Naive thymus-derived CD4-positive, alpha-beta T cell (primary cell): ENCODE measurements at regions not wholly inside any gene's neighbourhood (a gene's known extent, or its start where the extent isn't known, plus 50 kb on each side); places are given as distances from the start of the nearest gene placed in this dataset.
"Not testable (repeated sequence)": the region's sequence is repeated elsewhere in the genome, so short reads cannot be mapped to it uniquely, and the experiment has no call there.

ENCODE experiments used
- ATAC-seq: fragments of 150-1000 bp; cut with Tn5 transposase; 2 replicates; pipeline ENCODE4 v1.10.0; 2021; ENCODE audit warnings: mild to moderate bottlenecking, moderate library complexity
- CTCF ChIA-PET: fragments of 350-600 bp; sonication (Branson Sonifier 250); formaldehyde crosslinking; loops from one replicate; lab custom pipeline; 2021; ENCODE audit warnings: antibody characterized with exemption; lab: Charles Lee
- POLR2A ChIA-PET: fragments of 350-600 bp; sonication (Branson Sonifier 250); formaldehyde crosslinking; loops from one replicate; lab custom pipeline; 2021; ENCODE audit warnings: antibody characterized with exemption, inconsistent platforms; lab: Charles Lee
- DNase-seq, 9 donors: peaks; one replicate each; pipeline versions ENCODE4 v3.0.0 to v3.0.0-alpha.2; 2020 to 2022; ENCODE audit warnings: mixed read lengths in 1 of 9
- H3K27ac ChIP-seq: one replicate; pipeline ENCODE4 v1.7.0; 2013; ENCODE audit warnings: mild to moderate bottlenecking, low read depth, low read length, moderate library complexity
- H3K27me3 ChIP-seq, 2 donors: one replicate each; pipeline ENCODE4 v1.7.0; 2013; ENCODE audit warnings: low read length in 2 of 2, mild to moderate bottlenecking in 2 of 2, moderate library complexity in 2 of 2; ENCODE audit not compliant: control insufficient read depth in 2 of 2, insufficient read depth in 2 of 2
- H3K36me3 ChIP-seq, 3 experiments: 1 replicate in 2 of 3; 2 replicates in 1 of 3; pipeline ENCODE4 v1.7.0; 2013; ENCODE audit warnings: low read length in 3 of 3, mild to moderate bottlenecking in 3 of 3, moderate library complexity in 1 of 3; ENCODE audit not compliant: insufficient read depth in 3 of 3, control insufficient read depth in 2 of 3
- H3K4me1 ChIP-seq, 2 donors: one replicate each; pipeline ENCODE4 v1.7.0; 2013; ENCODE audit warnings: low read length in 2 of 2, mild to moderate bottlenecking in 2 of 2, moderate library complexity in 1 of 2; ENCODE audit not compliant: control insufficient read depth in 2 of 2, insufficient read depth in 2 of 2
- H3K4me3 ChIP-seq: 2 replicates; pipeline ENCODE4 v1.7.0; 2013; ENCODE audit warnings: mild to moderate bottlenecking, low read length
- H3K9me3 ChIP-seq, 3 experiments: 1 replicate in 2 of 3; 2 replicates in 1 of 3; pipeline ENCODE4 v1.7.0; 2013; ENCODE audit warnings: low read length in 3 of 3; ENCODE audit not compliant: control insufficient read depth in 2 of 3
- H3K27ac Mint-ChIP-seq, 9 donors: one replicate each; pipeline ENCODE4 v1.8.0; 2020 to 2022; ENCODE audit warnings: mixed read lengths in 9 of 9, mild to moderate bottlenecking in 8 of 9, moderate library complexity in 5 of 9, inconsistent platforms in 2 of 9
- H3K27me3 Mint-ChIP-seq, 5 donors: one replicate each; pipeline ENCODE4 v1.8.0; 2021 to 2022; ENCODE audit warnings: mixed read lengths in 5 of 5, mild to moderate bottlenecking in 1 of 5
- H3K36me3 Mint-ChIP-seq, 5 donors: one replicate each; pipeline ENCODE4 v1.8.0; 2020 to 2022; ENCODE audit warnings: mixed read lengths in 5 of 5, mild to moderate bottlenecking in 3 of 5, inconsistent platforms in 1 of 5
- H3K4me1 Mint-ChIP-seq, 7 donors: one replicate each; pipeline ENCODE4 v1.8.0; 2020 to 2022; ENCODE audit warnings: mixed read lengths in 7 of 7, mild to moderate bottlenecking in 3 of 7, inconsistent platforms in 1 of 7
- H3K4me3 Mint-ChIP-seq, 10 donors: one replicate each; pipeline ENCODE4 v1.8.0; 2020 to 2022; ENCODE audit warnings: mild to moderate bottlenecking in 10 of 10, mixed read lengths in 10 of 10, moderate library complexity in 6 of 10, inconsistent platforms in 2 of 10
- H3K9me3 Mint-ChIP-seq, 11 donors: one replicate each; pipeline ENCODE4 v1.8.0; 2020 to 2022; ENCODE audit warnings: mixed read lengths in 11 of 11, mild to moderate bottlenecking in 4 of 11, inconsistent platforms in 1 of 11, moderate library complexity in 1 of 11
- intact Hi-C, 2 donors: fragments of 100-400 bp; cut with micrococcal nuclease; formaldehyde crosslinking; loops; one replicate each; pipeline ENCODE4 v1.15.1; 2023

DNA sequence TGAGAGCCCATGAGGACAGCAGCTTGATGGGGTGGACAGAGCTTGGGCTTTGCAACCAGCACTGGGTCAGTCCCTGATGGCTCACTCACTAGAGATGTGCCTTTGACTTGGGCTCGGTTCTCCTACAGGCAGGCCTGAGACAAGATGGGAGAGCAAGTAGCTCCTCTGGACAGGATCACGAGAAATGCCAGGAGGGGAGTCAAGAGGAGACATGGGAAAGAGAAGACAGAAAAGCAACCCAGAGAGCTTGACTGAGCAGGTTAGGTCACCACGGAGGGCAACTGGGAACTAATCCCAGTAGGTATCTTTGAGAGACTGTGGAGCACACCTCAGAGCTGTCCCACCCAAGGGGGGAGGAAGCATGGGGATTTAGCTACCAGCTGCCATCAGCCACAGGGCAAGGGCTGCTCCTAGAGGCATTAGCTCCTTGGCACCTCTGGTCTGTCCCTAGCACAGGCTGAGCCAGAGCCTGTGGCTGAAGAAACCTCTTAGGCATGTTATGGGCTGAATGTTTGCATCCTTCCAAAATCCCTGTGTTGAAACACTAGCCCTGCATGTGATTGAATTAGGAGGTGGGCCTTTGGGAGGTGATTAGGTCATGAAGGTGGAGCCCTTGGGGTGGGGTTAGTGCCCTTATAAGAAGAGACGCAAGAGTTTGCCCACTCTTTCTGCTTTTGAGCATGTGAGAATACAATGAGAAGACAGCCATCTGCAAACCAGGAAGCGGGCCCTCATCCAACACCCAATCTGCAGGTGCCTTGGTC is 145.6 kb downstream of the SMIM20 start:
- H3K36me3 ChIP-seq = no peaks in the 10 kb centered on the region
- H3K4me3 Mint-ChIP-seq = no peak overlapping the region
- peaks cover 3 to 9% (median 5%) of the 10 kb centered on the region in 5 donors for H3K27me3 Mint-ChIP-seq
- ChIA-PET POLR2A (no interaction called here), CTCF (interaction anchor here (0.6 kb wide), 1 partner anchor 23 kb away, joined by 3 read pairs; no protein-coding TSS in a partner anchor)
- peaks cover 0 to 6% (median 0%) of the 10 kb centered on the region in 5 donors for H3K36me3 Mint-ChIP-seq
- ATAC-seq = no peak
- H3K27me3 ChIP-seq = no peaks in the 10 kb centered on the region
- peaks cover 0 to 16% (median 2%) of the 10 kb centered on the region in 11 donors for H3K9me3 Mint-ChIP-seq
- DNase-seq = no peak
- H3K27ac Mint-ChIP-seq = peak overlapping the region in 1 of 9 donors; percentile 6
- no peaks in the 10 kb centered on the region for H3K4me1 ChIP-seq
- H3K4me3 ChIP-seq = no peak overlapping the region
- H3K9me3 ChIP-seq = no peaks in the 10 kb centered on the region
- peaks cover 0 to 17% (median 0%) of the 10 kb centered on the region in 7 donors for H3K4me1 Mint-ChIP-seq
- intact Hi-C loops = no loop called here
- no peak overlapping the region for H3K27ac ChIP-seq

DNA sequence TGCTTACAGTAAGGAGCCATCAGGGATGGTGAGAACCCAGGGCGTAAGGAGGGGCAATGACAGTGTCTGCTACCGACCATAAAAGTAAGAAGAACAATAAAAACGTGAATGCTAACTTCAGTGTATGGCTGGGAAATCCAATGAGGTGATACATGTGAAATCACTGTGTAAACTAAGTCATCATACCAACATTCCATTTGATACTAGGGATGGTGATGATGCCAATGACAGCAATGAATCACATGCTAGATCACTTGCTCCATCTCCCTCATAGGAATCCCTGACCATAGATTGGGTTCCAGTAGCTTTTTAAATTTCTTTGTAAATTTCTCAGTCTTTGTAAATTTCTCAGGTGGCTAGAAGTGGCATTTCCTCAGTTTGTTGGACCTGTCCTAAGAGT is 146.3 kb downstream of the SMIM20 start:
- Histone ChIP-seq H3K27ac (no peak overlapping the region), H3K9me3 (no peaks in the 10 kb centered on the region), H3K4me3 (no peak overlapping the region), H3K4me1 (no peaks in the 10 kb centered on the region), H3K27me3 (no peaks in the 10 kb centered on the region), H3K36me3 (no peaks in the 10 kb centered on the region)
- H3K27me3 Mint-ChIP-seq = peaks cover 3 to 9% (median 5%) of the 10 kb centered on the region in 5 donors
- peaks cover 0 to 6% (median 0%) of the 10 kb centered on the region in 5 donors for H3K36me3 Mint-ChIP-seq
- no peak for ATAC-seq
- no peak overlapping the region for H3K27ac Mint-ChIP-seq
- DNase-seq = no peak
- H3K4me1 Mint-ChIP-seq = peaks cover 0 to 17% (median 0%) of the 10 kb centered on the region in 7 donors
- peaks cover 0 to 16% (median 2%) of the 10 kb centered on the region in 11 donors for H3K9me3 Mint-ChIP-seq
- ChIA-PET POLR2A (no interaction called here), CTCF (no interaction called here)
- H3K4me3 Mint-ChIP-seq = no peak overlapping the region
- intact Hi-C loops = no loop called here

DNA sequence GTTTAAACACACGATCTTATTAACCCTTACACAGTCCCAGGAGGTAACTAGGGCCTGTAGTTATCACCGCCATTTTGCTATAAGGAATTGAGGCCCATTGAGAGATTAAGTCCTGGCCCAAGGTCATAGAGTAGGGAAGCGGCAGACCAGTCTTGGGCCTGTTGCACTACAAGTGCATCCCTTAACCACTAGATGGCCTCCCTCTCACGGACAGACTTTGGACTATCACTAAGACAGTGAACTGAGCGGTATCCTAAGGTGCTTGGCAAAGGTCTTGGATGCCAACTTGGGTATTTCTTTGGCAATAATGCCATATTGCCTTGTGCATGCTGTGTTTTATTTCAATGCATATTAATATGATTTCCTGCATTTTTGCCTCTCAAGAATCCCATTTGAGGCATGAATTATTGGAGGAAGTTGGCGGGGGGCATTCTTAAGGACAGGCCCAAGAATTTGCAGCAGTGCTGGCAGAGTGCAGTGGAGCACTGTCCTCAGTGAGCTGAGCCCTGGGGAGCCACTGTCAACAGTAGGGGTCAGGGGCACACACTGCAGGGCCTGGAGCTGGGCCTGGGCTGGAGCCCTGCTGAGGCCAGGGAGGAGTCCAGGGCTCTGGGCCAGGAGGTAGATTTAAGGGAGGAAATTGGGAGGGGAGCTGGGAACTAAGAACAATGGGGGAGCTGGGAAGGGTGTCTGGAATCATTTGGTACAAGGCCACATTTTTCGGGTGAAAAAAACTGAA is 147.4 kb downstream of the SMIM20 start:
- Mint-ChIP-seq H3K27me3 (peaks cover 3 to 10% (median 5%) of the 10 kb centered on the region in 5 donors), H3K4me3 (no peak overlapping the region), H3K9me3 (peaks cover 0 to 16% (median 2%) of the 10 kb centered on the region in 11 donors), H3K36me3 (peaks cover 0 to 6% (median 0%) of the 10 kb centered on the region in 5 donors), H3K27ac (peak overlapping the region in 1 of 9 donors; percentile 29), H3K4me1 (peaks cover 0 to 15% (median 0%) of the 10 kb centered on the region in 7 donors)
- ATAC-seq (peak; percentile 81), DNase-seq (no peak)
- Histone ChIP-seq H3K9me3 (no peaks in the 10 kb centered on the region), H3K4me3 (no peak overlapping the region), H3K36me3 (no peaks in the 10 kb centered on the region), H3K4me1 (no peaks in the 10 kb centered on the region), H3K27me3 (no peaks in the 10 kb centered on the region), H3K27ac (no peak overlapping the region)
- CTCF ChIA-PET = no interaction called here
- POLR2A ChIA-PET = no interaction called here
- intact Hi-C loops = loop anchor here (1.0 kb wide), 1 partner anchor 349 kb away; no protein-coding TSS in a partner anchor

DNA sequence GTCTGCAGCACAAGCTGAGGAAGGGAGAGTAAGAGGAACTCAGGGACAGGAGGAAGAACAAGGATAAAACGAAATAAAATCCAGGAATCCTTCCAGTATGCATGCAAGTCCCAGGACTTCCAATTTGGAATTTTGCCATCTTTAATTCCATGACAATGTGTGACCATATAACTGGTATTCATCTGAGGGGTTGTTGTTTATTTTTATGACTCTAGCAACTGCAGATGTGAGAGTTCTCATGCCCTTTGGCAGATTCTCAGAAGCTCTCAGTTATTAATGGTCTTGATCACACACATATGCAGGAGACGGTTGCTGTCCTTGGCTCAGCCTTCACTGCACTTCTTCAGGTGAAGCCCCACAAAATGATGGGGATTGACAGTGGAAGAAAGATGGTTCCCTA is 148.2 kb downstream of the SMIM20 start:
- intact Hi-C loops = no loop called here
- H3K27me3 ChIP-seq = no peaks in the 10 kb centered on the region
- no peaks in the 10 kb centered on the region for H3K36me3 ChIP-seq
- H3K9me3 ChIP-seq = no peaks in the 10 kb centered on the region
- ATAC-seq = no peak
- Mint-ChIP-seq H3K4me3 (no peak overlapping the region), H3K36me3 (peaks cover 0 to 6% (median 0%) of the 10 kb centered on the region in 5 donors), H3K4me1 (peaks cover 0 to 12% (median 0%) of the 10 kb centered on the region in 7 donors), H3K27ac (no peak overlapping the region), H3K9me3 (peaks cover 0 to 16% (median 2%) of the 10 kb centered on the region in 11 donors), H3K27me3 (peaks cover 3 to 7% (median 4%) of the 10 kb centered on the region in 5 donors)
- H3K27ac ChIP-seq = no peak overlapping the region
- ChIA-PET CTCF (no interaction called here), POLR2A (no interaction called here)
- DNase-seq = no peak
- no peaks in the 10 kb centered on the region for H3K4me1 ChIP-seq
- no peak overlapping the region for H3K4me3 ChIP-seq

DNA sequence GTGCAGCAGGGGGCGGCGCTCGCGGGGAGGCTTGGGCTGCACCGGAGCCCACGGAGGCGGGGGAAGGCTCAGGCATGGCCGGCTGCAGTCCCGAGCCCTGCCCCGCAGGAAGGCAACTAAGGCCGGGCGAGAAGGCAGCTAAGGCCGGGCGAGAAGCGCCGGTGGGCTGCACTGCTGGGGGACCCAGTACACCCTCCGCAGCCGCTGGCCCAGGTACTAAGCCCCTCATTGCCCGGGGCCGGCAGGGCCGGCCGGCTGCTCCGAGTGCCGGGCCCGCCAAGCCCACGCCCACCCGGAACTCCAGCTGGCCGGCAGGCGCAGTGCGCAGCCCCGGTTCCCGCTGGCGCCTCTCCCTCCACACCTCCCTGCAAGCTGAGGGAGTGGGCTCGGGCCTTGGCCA is 150.0 kb downstream of the SMIM20 start:
- intact Hi-C loops, POLR2A ChIA-PET, H3K4me1 ChIP-seq, H3K27me3 Mint-ChIP-seq, H3K4me1 Mint-ChIP-seq, H3K4me3 ChIP-seq, H3K36me3 ChIP-seq, H3K27me3 ChIP-seq, H3K27ac ChIP-seq, CTCF ChIA-PET, H3K36me3 Mint-ChIP-seq, H3K4me3 Mint-ChIP-seq, ATAC-seq, DNase-seq, H3K9me3 ChIP-seq, H3K27ac Mint-ChIP-seq: not testable (repeated sequence)
- peaks cover 0 to 16% (median 2%) of the 10 kb centered on the region in 11 donors for H3K9me3 Mint-ChIP-seq

DNA sequence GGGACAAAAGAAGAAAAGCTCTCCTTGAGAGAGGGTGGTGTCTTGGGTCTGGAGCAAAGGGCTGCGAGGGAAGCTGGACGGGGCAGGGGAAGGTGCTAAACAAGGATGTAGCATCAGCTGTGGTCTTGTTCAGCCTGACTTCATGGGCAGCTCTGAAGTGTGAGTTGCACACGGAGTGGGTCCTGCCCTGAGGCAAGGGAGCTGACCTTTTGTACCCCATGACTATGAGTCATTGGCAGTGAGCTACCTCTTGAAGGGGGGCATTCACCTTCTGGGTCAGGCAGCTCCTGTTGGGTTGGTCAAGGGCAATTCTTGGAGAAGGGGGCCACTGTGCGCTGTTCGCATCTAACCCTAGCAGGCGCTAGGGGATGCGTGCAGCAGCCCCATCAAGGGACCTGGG is 151.8 kb downstream of the SMIM20 start:
- Histone ChIP-seq H3K27ac (no peak overlapping the region), H3K4me3 (no peak overlapping the region), H3K36me3 (no peaks in the 10 kb centered on the region), H3K4me1 (no peaks in the 10 kb centered on the region), H3K9me3 (no peaks in the 10 kb centered on the region), H3K27me3 (no peaks in the 10 kb centered on the region)
- Mint-ChIP-seq H3K4me1 (peaks cover 0 to 8% (median 0%) of the 10 kb centered on the region in 7 donors), H3K9me3 (peaks cover 0 to 3% (median 0%) of the 10 kb centered on the region in 11 donors), H3K36me3 (no peaks in the 10 kb centered on the region), H3K27ac (no peak overlapping the region), H3K27me3 (peaks cover 0 to 9% (median 4%) of the 10 kb centered on the region in 5 donors), H3K4me3 (no peak overlapping the region)
- DNase-seq (no peak), ATAC-seq (no peak)
- POLR2A ChIA-PET = no interaction called here
- intact Hi-C loops = no loop called here
- CTCF ChIA-PET = interaction anchor here (1.2 kb wide), 1 partner anchor 626 kb away, joined by 3 read pairs; no protein-coding TSS in a partner anchor
